Body of pancreas (tissue), 4 donors: ENCODE measurements at regions not wholly inside any gene's neighbourhood (a gene's known extent, or its start where the extent isn't known, plus 50 kb on each side); places are given as distances from the start of the nearest gene placed in this dataset.

Source experiments
- ATAC-seq: fragments of 150-250 bp; one replicate; pipeline ENCODE4 v1.9.1; 2016
- DNase-seq, 4 donors: peaks; one replicate each; pipeline ENCODE4 v3.0.0-alpha.2; 2019
- H3K27ac ChIP-seq, 4 donors: fragments of 200-600 bp; sonication (generic); 1 replicate in 3 of 4; 2 replicates in 1 of 4; pipeline versions ENCODE4 v1.5.1 to v1.6.1; 2016 to 2019; ENCODE audit warnings: mild to moderate bottlenecking in 1 of 4, mixed read lengths in 1 of 4, moderate library complexity in 1 of 4
- H3K27me3 ChIP-seq, 2 donors: fragments of 200-600 bp; sonication (generic); one replicate each; pipeline ENCODE4 v1.6.0; 2016; ENCODE audit warnings: mild to moderate bottlenecking in 1 of 2
- H3K36me3 ChIP-seq, 2 donors: fragments of 200-600 bp; sonication (generic); replicated peaks in 1 of 2; 2 replicates each; pipeline ENCODE4 v1.5.1; 2016; ENCODE audit warnings: low read depth in 2 of 2; ENCODE audit not compliant: insufficient read depth in 1 of 2
- H3K4me1 ChIP-seq: fragments of 200-600 bp; sonication (generic); one replicate; pipeline ENCODE4 v1.6.0; 2016
- H3K4me3 ChIP-seq, 2 donors: fragments of 200-600 bp; sonication (generic); 1 replicate in 1 of 2; 2 replicates in 1 of 2; pipeline ENCODE4 v1.5.1; 2016 to 2019
- H3K9me3 ChIP-seq, 3 donors: fragments of 200-600 bp; sonication (generic); 1 replicate in 2 of 3; 2 replicates in 1 of 3; pipeline ENCODE4 v1.5.1; 2016
- CTCF ChIP-seq, 7 experiments: fragments of 450-650 bp in 4 of 7; fragments of 200-600 bp in 3 of 7; sonication (generic) in 3 of 7; IDR thresholded peaks; one replicate each; pipeline ENCODE4 v1.5.1; 2016 to 2019; ENCODE audit warnings: antibody characterized with exemption in 7 of 7
- POLR2A ChIP-seq, 3 donors: fragments of 450-650 bp; IDR thresholded peaks; one replicate each; pipeline ENCODE4 v1.6.1; 2016; ENCODE audit warnings: antibody characterized with exemption in 3 of 3, mild to moderate bottlenecking in 2 of 3
- WGBS, 2 donors: methylation state at CpG; one replicate each; pipeline ENCODE4 v1.1.5; 2017; 5-methylcytosine and 5-hydroxymethylcytosine counted together
- intact Hi-C: fragments of 100-400 bp; cut with DNase I; formaldehyde crosslinking; loops from one replicate; pipeline ENCODE4 v1.15.1; 2023

GRCh38 chr4:152103181-152103901 is 342.5 kb upstream of the GATB start:
- H3K27me3 ChIP-seq = no peaks in the 10 kb centered on the region
- no peaks in the 10 kb centered on the region for H3K9me3 ChIP-seq
- no peak for TF ChIP-seq CTCF (IDR thresholded peaks at IDR 0.05)
- TF ChIP-seq POLR2A (IDR thresholded peaks at IDR 0.05) = no peak
- no peak overlapping the region for H3K27ac ChIP-seq
- H3K4me3 ChIP-seq = no peak overlapping the region
- DNase-seq = no peak
- WGBS, 2 donors = 60 to 65% methylated on average over 7 to 8 of the region's 8 CpGs
- no peaks in the 10 kb centered on the region for H3K36me3 ChIP-seq
- intact Hi-C loops = no loop called here
- ATAC-seq = no peak
- H3K4me1 ChIP-seq = no peaks in the 10 kb centered on the region

GRCh38 chr4:152102436-152103000 is 341.7 kb upstream of the GATB start:
- TF ChIP-seq POLR2A (IDR thresholded peaks at IDR 0.05) (no peak), CTCF (IDR thresholded peaks at IDR 0.05) (no peak)
- no peaks in the 10 kb centered on the region for H3K36me3 ChIP-seq
- H3K27ac ChIP-seq = no peak overlapping the region
- H3K27me3 ChIP-seq = no peaks in the 10 kb centered on the region
- no peaks in the 10 kb centered on the region for H3K4me1 ChIP-seq
- no peak for ATAC-seq
- no peak for DNase-seq
- intact Hi-C loops = no loop called here
- 82 to 89% methylated on average over 5 of the region's 5 CpGs for whole genome bisulfite sequencing, 2 donors
- H3K9me3 ChIP-seq = no peaks in the 10 kb centered on the region
- no peak overlapping the region for H3K4me3 ChIP-seq

GRCh38 chr4:152101556-152102435 is 341.0 kb upstream of the GATB start:
- ATAC-seq (no peak), DNase-seq (no peak)
- no peak overlapping the region for H3K4me3 ChIP-seq
- no peaks in the 10 kb centered on the region for H3K4me1 ChIP-seq
- H3K27me3 ChIP-seq = no peaks in the 10 kb centered on the region
- H3K36me3 ChIP-seq = no peaks in the 10 kb centered on the region
- no peaks in the 10 kb centered on the region for H3K9me3 ChIP-seq
- 66 to 71% methylated on average over 8 of the region's 8 CpGs for WGBS, 2 donors
- no peak overlapping the region for H3K27ac ChIP-seq
- TF ChIP-seq POLR2A (IDR thresholded peaks at IDR 0.05) (no peak), CTCF (IDR thresholded peaks at IDR 0.05) (no peak)
- intact Hi-C loops = no loop called here

DNA sequence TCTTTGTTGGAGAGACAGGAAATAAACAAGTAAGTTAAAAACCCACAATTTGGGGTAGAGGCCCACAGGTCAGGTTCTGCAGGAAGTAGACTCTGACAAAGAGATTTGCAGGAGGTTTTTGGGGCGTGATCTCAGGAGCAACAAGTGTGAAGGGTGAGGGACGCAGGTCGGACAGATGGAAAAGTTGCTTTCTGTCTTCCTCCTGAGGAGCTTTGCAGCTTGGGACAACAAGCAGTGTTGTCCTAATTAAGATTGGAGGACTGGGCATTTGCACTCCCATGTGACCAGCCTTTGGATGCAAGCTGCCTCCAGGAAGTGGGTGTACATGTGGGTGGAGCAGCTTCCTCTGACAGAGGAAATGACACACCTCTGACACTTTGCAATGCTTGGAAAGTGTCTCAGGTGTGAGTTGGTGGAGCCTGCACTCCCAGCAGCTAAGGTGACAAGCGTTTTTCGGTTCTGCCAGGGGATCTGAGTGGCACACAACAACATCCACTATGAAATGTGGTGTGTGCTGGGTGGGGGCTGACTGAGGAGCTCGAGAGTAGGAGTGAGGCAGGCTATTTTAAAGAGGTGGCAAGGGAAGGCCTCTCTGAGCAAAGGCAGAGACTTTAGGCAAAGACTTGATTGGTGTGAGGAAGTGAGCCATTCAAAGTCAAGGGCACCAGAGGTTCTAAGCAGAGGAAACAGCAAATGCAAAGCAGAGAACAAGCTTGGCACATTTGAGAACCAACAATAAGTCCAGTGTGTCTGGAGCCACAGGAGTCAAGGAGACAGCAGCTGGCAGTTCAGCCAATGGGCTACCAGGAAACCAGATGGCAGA is 339.8 kb upstream of the GATB start:
- peak in 2 of 4 donors; percentile 12 to 13 for DNase-seq
- intact Hi-C loops = no loop called here
- Histone ChIP-seq H3K27me3 (no peaks in the 10 kb centered on the region), H3K4me1 (no peaks in the 10 kb centered on the region), H3K9me3 (no peaks in the 10 kb centered on the region), H3K4me3 (no peak overlapping the region), H3K36me3 (no peaks in the 10 kb centered on the region), H3K27ac (peak overlapping the region in 1 of 4 donors; percentile 34)
- ATAC-seq = no peak
- TF ChIP-seq POLR2A (IDR thresholded peaks at IDR 0.05) = no peak
- no peak for TF ChIP-seq CTCF (IDR thresholded peaks at IDR 0.05)
- WGBS, 2 donors = 64 to 74% methylated on average over 6 of the region's 6 CpGs
